Endothelial cell of umbilical vein (primary cell): ENCODE measurements at regions not wholly inside any gene's neighbourhood (a gene's known extent, or its start where the extent isn't known, plus 50 kb on each side); places are given as distances from the start of the nearest gene placed in this dataset.

Experiments used
- BruUV-seq: library from RNA; stranded (reverse); fragments of 400-500 nt; replicated peaks from 2 replicates; lab custom pipeline; 2021; lab: Mats Ljungman, UMichigan
- CTCF ChIA-PET: fragments of 300-600, 350-600 bp; sonication (Branson Sonifier 250); formaldehyde crosslinking; loops from one replicate; lab custom pipeline; 2021; ENCODE audit warnings: antibody characterized with exemption, inconsistent platforms; lab: Charles Lee
- POLR2A ChIA-PET: fragments of 300-600, 350-600 bp; sonication (Branson Sonifier 250); formaldehyde crosslinking; loops from one replicate; lab custom pipeline; 2021; ENCODE audit warnings: antibody characterized with exemption, inconsistent platforms; lab: Charles Lee
- DNase-seq: peaks from one replicate; pipeline ENCODE4 v3.0.0-alpha.2; 2011; ENCODE audit warnings: low read depth, low spot score
- FAIRE-seq: peaks from 2 replicates; lab custom pipeline; 2011; peaks lifted over from hg19 to GRCh38; lab: Jason Lieb, UNC
- H2AFZ ChIP-seq: 2 replicates; pipeline ENCODE4 v1.6.0; 2012; ENCODE audit warnings: low read depth, low read length, control low read depth, inconsistent platforms
- H3K27ac ChIP-seq: 2 replicates; pipeline ENCODE4 v1.5.1; 2011; ENCODE audit warnings: low read depth, mild to moderate bottlenecking, control low read depth, low read length, moderate library complexity; ENCODE audit not compliant: insufficient read depth
- H3K27me3 ChIP-seq, 2 experiments: 2 replicates each; pipeline versions ENCODE4 v1.6.0 to v1.6.1; 2011; ENCODE audit warnings: low read length in 2 of 2, mixed read lengths in 1 of 2; ENCODE audit not compliant: control insufficient read depth in 2 of 2, insufficient read depth in 2 of 2
- H3K36me3 ChIP-seq, 2 experiments: 2 replicates in 1 of 2; 3 replicates in 1 of 2; pipeline ENCODE4 v1.5.1; 2011; ENCODE audit warnings: low read length in 2 of 2, mild to moderate bottlenecking in 1 of 2, moderate library complexity in 1 of 2; ENCODE audit not compliant: control insufficient read depth in 2 of 2, insufficient read depth in 2 of 2; ENCODE audit errors: extremely low read depth in 1 of 2
- H3K4me1 ChIP-seq: 3 replicates; pipeline ENCODE4 v1.5.1; 2011; ENCODE audit warnings: mild to moderate bottlenecking, low read length; ENCODE audit not compliant: control insufficient read depth, insufficient read depth; ENCODE audit errors: extremely low read depth
- H3K4me2 ChIP-seq: 2 replicates; pipeline ENCODE4 v1.6.1; 2011; ENCODE audit warnings: low read length, control low read depth, mixed read lengths; ENCODE audit not compliant: insufficient read depth
- H3K4me3 ChIP-seq, 3 experiments: fragments of 200-600 bp in 1 of 3; sonication (generic), shearing (Covaris generic) in 1 of 3; replicated peaks in 1 of 3; 2 replicates each; pipeline ENCODE4 v1.5.1; 2011 to 2016; ENCODE audit warnings: control low read depth in 3 of 3, low read length in 3 of 3, mild to moderate bottlenecking in 2 of 3, inconsistent platforms in 1 of 3, low read depth in 1 of 3, moderate library complexity in 1 of 3; ENCODE audit not compliant: insufficient read depth in 1 of 3
- H3K79me2 ChIP-seq: 2 replicates; pipeline ENCODE4 v1.6.0; 2012; ENCODE audit warnings: low read length, inconsistent platforms; ENCODE audit not compliant: control insufficient read depth, insufficient read depth
- H3K9ac ChIP-seq: replicated peaks from 2 replicates; pipeline ENCODE3; 2011; ENCODE audit warnings: low read length, control low read depth; ENCODE audit not compliant: insufficient read depth; ENCODE audit errors: extremely low read depth
- H3K9me1 ChIP-seq: replicated peaks from 3 replicates; pipeline ENCODE4 v1.6.0; 2011; ENCODE audit warnings: mild to moderate bottlenecking, low read length; ENCODE audit not compliant: control insufficient read depth, insufficient read depth; ENCODE audit errors: extremely low read depth
- H3K9me3 ChIP-seq: replicated peaks from 2 replicates; pipeline ENCODE4 v1.5.1; 2012; ENCODE audit warnings: low read length, inconsistent platforms; ENCODE audit not compliant: control insufficient read depth, insufficient read depth
- H4K20me1 ChIP-seq: replicated peaks from 2 replicates; pipeline ENCODE3; 2011; ENCODE audit warnings: mild to moderate bottlenecking, low read length; ENCODE audit not compliant: control insufficient read depth, insufficient read depth; ENCODE audit errors: extremely low read depth
- EZH2 ChIP-seq: IDR thresholded peaks from 2 replicates; pipeline ENCODE4 v1.6.1; 2012; ENCODE audit warnings: borderline replicate concordance, low read depth, mild to moderate bottlenecking, moderate library complexity, low read length, inconsistent platforms; ENCODE audit not compliant: severe bottlenecking
- FOS ChIP-seq: IDR thresholded peaks from 2 replicates; pipeline ENCODE4 v1.6.1; 2011; ENCODE audit warnings: mild to moderate bottlenecking, low read length, moderate library complexity, borderline replicate concordance; ENCODE audit not compliant: insufficient read depth
- GATA2 ChIP-seq: IDR thresholded peaks from 2 replicates; pipeline ENCODE4 v1.7.0; 2011; ENCODE audit warnings: low read depth, mild to moderate bottlenecking, moderate library complexity, mixed read lengths, low read length; ENCODE audit not compliant: insufficient read length, insufficient read depth
- JUN ChIP-seq: IDR thresholded peaks from 2 replicates; pipeline ENCODE4 v1.6.1; 2011; ENCODE audit warnings: borderline replicate concordance, low read depth; ENCODE audit not compliant: insufficient read length, insufficient read depth
- POLR2A ChIP-seq: IDR thresholded peaks from 2 replicates; pipeline ENCODE4 v1.6.1; 2012; ENCODE audit warnings: low read depth, mild to moderate bottlenecking, control low read depth, low read length
- POLR2AphosphoS5 ChIP-seq: IDR thresholded peaks from 2 replicates; pipeline ENCODE4 v1.6.1; 2012; ENCODE audit warnings: low read depth, mild to moderate bottlenecking, control low read depth, low read length, moderate library complexity; ENCODE audit not compliant: insufficient read depth
- dilution Hi-C: fragments of 300-500 bp; cut with MboI; formaldehyde crosslinking; loops from one replicate; pipeline ENCODE4 v1.15.0; 2019; ENCODE audit warnings: low sequenced_read_pairs; ENCODE audit not compliant: extremely low pct_ligation_motif_present
- intact Hi-C: fragments of 100-400 bp; cut with micrococcal nuclease; formaldehyde crosslinking; loops from one replicate; pipeline ENCODE4 v1.10.0; 2022
- TF ChIP-seq, protein P1 (sequence below): IDR thresholded peaks from 2 replicates; pipeline ENCODE4 v1.6.1; 2011; ENCODE audit not compliant: insufficient read depth, insufficient read length
- TF ChIP-seq, protein P2 (sequence below), 2 donors: IDR thresholded peaks; 1 replicate in 1 of 2; 2 replicates in 1 of 2; pipeline ENCODE4 v1.5.1; 2011; ENCODE audit warnings: low read length in 2 of 2, mild to moderate bottlenecking in 2 of 2, moderate library complexity in 2 of 2, control low read depth in 1 of 2, inconsistent platforms in 1 of 2, low read depth in 1 of 2; ENCODE audit not compliant: insufficient read depth in 1 of 2; ENCODE audit errors: extremely low read depth in 1 of 2

GRCh38 chr5:173837654-173838053, 50.5 kb upstream of the CPEB4 start:
- Histone ChIP-seq H3K4me2 (no peak overlapping the region), H3K79me2 (no peaks in the 10 kb centered on the region), H3K9me3 (no peaks in the 10 kb centered on the region), H3K27ac (no peak overlapping the region), H3K27me3 (no peaks in the 10 kb centered on the region), H3K9ac (no peak overlapping the region), H4K20me1 (no peaks in the 10 kb centered on the region), H3K4me1 (no peaks in the 10 kb centered on the region), H3K9me1 (no peaks in the 10 kb centered on the region), H3K4me3 (no peak overlapping the region), H2AFZ (no peak overlapping the region), H3K36me3 (no peaks in the 10 kb centered on the region)
- FAIRE-seq (no peak), DNase-seq (no peak)
- no TSS peak for BruUV-seq
- no peak for TF ChIP-seq POLR2A
- TF ChIP-seq JUN, result no peak
- no peak for TF ChIP-seq GATA2
- TF ChIP-seq, protein P1, sequence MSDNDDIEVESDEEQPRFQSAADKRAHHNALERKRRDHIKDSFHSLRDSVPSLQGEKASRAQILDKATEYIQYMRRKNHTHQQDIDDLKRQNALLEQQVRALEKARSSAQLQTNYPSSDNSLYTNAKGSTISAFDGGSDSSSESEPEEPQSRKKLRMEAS, result no peak
- no peak for TF ChIP-seq POLR2AphosphoS5
- TF ChIP-seq, protein P2, sequence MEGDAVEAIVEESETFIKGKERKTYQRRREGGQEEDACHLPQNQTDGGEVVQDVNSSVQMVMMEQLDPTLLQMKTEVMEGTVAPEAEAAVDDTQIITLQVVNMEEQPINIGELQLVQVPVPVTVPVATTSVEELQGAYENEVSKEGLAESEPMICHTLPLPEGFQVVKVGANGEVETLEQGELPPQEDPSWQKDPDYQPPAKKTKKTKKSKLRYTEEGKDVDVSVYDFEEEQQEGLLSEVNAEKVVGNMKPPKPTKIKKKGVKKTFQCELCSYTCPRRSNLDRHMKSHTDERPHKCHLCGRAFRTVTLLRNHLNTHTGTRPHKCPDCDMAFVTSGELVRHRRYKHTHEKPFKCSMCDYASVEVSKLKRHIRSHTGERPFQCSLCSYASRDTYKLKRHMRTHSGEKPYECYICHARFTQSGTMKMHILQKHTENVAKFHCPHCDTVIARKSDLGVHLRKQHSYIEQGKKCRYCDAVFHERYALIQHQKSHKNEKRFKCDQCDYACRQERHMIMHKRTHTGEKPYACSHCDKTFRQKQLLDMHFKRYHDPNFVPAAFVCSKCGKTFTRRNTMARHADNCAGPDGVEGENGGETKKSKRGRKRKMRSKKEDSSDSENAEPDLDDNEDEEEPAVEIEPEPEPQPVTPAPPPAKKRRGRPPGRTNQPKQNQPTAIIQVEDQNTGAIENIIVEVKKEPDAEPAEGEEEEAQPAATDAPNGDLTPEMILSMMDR (IDR thresholded peaks at IDR 0.05; ENCODE audit: extremely low read depth in 1 of 2, insufficient read depth in 1 of 2, low read depth in 1 of 2, low read length in 2 of 2), result no peak
- no peak for TF ChIP-seq FOS
- no peak for TF ChIP-seq EZH2
- intact Hi-C loops, result no loop called here
- POLR2A ChIA-PET, result no interaction called here
- CTCF ChIA-PET, result interaction anchor here (0.7 kb wide), 1 partner anchor 48 kb away, joined by 3 read pairs; no protein-coding TSS in a partner anchor
- dilution Hi-C loops, result no loop called here
